Activated CD8-positive, alpha-beta memory T cell treated with anti-CD3 and anti-CD28 coated beads, Interleukin-2, amount 50 U/mL, for 48 hours (primary cell): ENCODE measurements at regions not wholly inside any gene's neighbourhood (a gene's known extent, or its start where the extent isn't known, plus 50 kb on each side); places are given as distances from the start of the nearest gene placed in this dataset.
"Not testable (repeated sequence)": the region's sequence is repeated elsewhere in the genome, so short reads cannot be mapped to it uniquely, and the experiment has no call there.

Experiments
- DNase-seq: peaks from one replicate; pipeline ENCODE4 v3.0.0-alpha.2; 2020

DNA sequence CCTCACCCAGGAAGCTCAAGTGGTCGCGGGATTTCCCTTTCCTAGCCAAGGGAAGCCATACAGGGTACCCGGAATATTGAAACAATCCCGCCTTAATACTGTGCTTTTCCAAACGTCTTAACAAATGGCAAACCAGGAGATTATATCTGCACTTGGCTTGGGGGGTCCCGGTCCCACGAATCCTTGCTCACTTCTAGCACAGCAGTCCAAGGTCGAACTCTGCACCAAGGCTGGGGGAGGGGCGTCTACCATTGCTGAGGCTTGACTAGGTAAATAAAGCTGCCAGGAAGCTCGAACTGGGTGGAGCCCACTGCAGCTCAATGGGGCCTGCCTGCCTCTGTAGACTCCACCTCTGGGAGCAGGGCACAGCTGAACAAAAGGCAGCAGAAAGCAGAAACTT is 1644.8 kb downstream of the PCDH9 start:
- DNase-seq = no peak

DNA sequence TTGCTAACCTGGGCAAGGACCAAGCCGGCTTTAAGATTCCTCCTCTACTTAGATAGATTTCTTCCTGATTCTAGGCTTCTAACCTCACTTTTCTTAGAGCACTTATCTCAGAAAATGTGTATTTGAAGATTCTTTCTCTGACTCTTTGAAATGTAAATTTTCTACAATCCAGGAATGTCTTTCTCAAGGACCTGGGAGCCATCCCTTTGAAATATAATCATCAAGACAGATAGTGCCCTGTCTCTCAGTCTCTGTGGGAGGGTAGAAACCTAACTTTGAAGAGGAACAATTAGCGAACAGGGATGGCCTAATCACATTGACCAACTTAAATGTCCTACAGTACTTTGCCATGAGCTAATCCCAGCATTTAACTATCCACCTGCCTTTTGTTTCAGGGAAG is 1646.0 kb downstream of the PCDH9 start:
- DNase-seq = no peak

DNA sequence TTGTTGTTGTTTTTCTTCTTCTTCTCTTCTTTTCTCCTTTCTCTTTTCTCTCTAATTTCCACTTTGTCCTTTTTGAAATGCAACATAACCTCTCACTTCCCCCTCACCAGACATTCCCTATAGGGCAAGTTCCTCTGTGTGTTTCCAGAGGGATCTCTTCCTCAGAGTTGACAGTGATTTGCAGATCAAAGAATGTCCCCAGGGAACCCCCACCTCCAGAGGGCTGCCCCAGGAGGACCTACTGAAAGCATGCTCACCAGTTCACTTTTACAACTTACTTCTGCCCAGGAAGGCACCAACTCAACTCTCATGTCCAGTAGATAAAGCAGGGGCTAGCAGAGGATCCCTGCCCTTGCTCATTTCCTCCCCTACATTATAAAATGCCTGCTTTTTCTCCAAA is 1648.0 kb downstream of the PCDH9 start:
- no peak for DNase-seq

DNA sequence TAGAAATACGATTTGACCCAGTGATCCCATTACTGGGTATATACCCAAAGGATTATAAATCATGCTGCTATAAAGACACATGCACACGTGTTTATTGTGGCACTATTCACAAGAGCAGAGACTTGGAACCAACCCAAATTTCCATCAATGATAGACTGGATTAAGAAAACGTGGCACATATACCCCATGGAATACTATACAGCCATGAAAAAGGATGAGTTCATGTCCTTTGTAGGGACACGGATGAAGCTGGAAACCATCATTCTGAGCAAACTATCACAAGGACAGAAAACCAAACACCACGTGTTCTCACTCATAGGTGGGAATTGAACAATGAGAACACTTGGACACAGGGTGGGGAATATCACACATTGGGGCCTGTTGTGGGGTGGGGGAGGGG is 1665.6 kb downstream of the PCDH9 start:
- not testable (repeated sequence) for DNase-seq

DNA sequence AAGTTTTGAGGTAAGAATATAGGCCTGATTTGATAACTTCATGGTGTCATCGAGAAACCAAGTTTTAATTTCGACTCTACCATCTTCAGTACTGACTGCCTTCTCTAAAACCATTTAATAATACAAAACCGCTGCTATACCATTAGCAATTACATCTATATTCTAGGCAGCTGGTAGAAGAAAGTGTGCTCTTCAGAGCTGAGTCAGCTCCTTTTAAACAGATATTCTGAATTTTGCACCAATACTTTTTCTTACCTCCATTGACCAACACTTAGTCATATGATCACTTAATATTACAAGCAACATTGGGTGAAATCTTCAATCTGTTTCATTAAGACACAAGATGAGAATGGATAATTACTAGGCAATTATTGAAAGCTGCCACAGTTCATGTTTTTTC is 1667.8 kb downstream of the PCDH9 start:
- DNase-seq = no peak

DNA sequence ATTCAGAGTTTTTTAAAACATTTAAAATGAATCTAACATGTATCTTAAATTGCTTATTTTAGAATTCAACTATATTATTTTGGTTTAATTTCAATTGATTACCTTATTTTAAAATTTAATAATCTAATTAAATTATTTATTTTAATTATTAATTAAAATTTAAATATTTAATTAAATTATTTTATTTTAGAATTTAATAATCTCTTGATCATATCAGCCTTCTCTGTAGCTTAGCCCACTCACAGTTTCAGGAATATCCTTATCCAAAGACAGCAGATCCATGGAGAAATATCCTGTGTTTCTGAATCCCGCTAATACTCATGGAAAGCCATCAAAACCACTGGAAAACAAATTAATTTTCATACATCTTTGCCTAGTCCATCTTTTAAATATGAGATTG is 1669.2 kb downstream of the PCDH9 start:
- DNase-seq = no peak

DNA sequence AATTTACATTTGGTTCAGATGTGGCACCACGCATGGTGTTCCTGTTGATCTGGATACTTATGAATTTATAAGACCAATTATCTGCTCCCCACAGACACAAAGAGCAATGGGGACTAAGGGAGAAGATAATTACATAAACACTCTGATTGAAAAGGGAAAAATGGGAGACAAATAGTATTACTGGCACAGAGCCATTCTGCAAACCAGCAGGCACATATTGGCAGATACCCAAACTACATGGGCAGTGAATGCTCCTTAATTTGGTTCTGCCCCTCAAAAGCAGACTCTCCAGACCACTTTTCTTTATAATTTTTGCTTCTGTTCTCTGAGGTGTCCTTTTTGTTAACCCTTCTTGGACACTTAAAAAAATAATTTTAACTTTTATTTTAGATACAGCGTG is 1674.2 kb downstream of the PCDH9 start:
- DNase-seq = no peak

DNA sequence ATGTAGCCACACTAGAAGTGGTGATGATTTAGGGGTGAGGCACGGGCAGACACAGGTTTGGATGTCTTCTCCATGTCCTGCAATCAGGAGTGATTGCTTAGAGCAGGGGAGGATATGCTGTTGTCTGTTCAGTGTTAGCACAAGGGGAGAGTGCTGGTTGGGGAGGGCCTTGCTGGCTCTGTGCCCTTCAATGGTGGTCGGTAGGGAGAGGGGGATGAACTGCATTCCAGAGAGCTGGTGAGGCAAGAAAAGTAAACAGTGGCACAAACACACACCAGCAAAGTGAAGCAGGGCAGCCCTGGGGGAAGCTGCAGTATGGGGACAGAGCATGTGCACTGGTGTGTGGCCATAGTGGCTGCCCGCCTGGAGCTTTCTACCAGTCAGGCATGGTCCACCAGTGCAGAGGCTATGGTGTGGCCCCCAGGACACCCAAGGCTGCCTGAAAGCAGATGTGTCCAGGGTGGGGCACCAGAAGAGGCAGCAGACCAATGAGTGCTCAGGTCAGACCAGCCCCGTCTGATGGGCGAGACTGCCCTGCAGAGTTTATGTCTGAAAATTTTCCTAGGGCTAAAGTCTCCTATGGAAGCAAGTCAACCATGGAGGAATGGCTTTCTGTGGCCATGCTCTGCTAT is 1676.9 kb downstream of the PCDH9 start:
- no peak for DNase-seq

DNA sequence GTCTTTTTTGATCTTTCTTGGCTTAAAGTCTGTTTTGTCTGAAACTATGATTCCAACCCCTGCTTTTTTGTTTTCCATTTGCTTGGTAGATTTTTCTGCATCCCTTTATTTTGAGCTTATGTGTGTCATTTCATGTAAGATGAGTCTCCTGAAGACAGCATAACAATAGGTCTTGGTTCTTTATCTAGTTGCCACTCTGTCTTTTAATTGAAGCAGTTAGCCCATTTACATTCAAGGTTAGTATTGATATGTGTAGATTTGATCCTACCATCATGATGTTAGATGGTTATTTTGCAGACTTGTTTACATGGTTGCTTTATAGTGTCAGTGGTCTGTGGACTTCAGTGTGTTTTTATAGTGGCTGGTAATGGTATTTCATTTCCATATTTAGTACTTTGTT is 1678.9 kb downstream of the PCDH9 start:
- DNase-seq = no peak

DNA sequence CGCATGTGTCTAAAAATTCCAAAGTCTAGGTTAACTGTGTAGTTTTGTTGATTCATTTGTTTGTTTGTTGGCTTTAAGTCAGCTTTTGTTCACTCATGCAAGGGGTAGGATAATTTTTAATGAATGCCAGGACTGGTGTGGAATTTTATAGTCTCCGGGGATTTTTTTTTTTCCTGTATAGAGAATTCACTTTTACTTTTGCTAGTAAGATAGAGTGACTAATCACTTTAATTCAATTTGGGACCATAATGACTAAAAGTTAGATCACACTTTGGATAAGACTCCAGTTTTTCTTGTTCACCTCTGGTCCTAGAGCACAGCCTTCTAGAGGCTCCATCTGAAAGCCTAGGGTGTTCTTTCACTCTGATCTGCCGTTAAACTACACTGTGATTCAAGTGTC is 1690.0 kb downstream of the PCDH9 start:
- DNase-seq = no peak

DNA sequence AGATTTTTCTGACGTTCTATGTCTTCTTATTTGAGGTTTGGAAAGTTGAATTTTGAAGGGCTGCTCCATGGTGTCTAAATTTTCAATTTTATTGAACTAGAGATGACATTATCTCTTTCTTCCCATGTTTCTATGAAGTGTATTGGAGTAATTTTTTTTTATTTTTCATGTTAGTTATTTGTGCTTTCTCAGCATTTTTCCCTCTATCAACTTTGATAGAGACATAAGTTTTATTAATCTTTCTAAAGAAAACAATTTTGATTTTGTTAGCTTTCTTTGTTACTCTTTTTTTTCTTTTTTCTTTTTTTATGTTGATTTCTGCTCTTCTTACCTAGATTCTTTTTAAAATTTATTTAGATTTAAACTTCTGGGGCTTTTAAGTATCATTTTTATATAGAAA is 1694.8 kb downstream of the PCDH9 start:
- DNase-seq = no peak

DNA sequence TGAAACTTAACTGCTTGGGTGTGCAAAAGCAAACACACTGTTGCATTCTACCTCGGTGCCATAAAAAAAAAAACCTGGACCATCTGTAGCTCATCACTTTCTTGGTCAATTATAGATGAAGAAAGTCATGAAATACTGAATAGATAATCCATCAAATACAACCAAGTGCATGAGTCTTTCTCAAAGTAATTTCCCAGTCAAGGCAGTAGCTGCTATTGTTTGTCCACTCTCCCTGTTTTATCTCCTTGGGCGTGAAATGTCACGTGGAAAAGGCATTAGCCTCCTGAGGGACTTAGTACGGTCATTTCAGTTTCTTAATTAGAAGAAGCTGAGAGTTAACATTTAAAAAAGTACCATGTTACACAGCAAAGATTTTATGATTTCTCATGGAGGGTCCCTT is 1697.9 kb downstream of the PCDH9 start:
- DNase-seq = no peak

DNA sequence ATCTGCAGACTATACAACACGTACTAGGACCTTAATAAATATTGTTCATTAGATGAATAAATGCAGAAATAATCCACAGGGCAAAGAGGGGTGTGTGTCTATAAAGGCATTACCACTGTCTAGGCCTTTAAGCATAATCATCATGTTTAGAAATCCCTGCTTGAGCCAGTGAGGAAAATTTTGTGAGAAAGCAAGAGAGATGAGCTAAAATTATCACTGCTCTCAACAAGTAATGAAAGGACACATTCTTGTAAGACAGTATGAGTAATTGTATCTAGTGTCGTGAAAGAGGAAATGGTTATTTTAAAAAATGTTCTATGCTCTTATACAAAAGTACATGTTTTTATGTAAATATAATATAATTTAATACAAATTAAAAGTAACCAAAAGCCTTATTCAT is 1699.4 kb downstream of the PCDH9 start:
- DNase-seq = no peak

DNA sequence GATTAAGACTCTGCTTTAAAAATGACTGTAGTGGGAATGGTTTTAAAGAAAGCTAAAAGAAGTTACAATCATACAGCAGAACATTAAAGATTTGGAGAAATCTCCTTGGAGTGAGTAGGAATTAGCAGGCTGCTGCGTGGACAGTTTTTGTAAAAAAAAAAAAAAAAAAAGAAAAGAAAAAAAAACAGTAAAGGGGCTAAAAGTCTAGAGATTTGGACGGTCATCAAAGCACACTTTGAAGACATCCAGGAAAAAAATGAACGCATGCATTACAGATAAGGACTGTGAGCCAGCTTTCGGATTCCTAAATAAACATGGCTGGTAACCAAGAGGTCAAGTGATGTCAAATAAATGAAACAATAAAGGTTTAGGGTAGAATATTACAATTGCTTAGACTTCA is 1700.6 kb downstream of the PCDH9 start:
- DNase-seq = no peak

DNA sequence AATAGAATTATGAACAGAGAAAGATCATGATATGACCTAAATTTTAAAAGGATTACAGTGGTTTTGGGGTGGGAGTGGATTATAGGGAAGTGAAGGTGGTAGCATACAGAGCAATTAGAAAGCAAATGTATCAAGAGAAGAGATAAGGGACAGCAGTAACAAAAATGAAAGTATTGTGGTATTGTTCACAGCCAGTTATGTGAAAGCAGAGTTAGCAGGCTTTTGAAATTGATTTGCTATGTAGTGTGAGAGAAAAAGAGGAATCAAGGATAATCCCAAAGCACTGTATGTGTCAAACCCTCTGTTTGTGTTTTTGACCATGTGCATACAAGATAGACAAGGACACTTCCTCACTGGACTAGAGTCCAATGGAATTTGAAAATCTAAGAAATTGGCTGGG is 1721.4 kb downstream of the PCDH9 start:
- no peak for DNase-seq

DNA sequence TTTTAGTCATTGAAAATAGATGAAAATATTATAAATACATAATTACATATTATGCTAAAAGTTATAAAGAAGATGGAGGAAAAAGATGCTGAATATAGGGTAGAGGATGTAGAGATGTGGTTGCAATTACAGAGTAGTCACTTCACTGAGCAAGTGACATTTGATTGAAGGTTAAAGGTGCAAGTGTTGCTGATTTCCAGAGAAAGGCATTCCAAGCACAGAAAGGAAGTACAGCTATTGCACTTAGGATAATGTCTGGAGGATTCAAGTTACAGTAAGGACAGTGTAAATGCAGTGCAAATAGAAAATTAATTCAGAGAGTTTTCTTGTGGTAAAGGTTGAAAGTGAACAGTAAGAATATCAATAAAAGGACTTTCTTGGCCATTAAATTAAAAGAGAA is 1721.8 kb downstream of the PCDH9 start:
- DNase-seq = no peak

DNA sequence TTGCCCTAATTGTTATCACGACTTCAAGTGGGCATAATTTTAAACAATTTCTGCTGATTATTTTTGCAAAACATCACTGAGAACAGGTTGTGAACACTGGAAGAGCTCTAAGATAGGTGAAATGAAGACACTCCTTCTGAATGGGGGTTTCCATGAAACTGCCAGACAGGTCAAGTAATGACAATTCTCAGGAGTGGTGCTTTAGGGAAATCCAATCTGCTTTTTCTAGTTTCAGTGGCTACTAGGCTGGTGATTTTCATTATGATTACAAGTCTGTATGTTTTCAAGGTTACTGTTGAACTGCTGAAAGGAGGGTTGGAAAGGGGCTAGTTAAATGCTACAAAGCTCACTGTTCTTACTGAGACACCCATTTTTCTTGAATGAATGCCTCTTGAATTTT is 1724.2 kb downstream of the PCDH9 start:
- DNase-seq = no peak

DNA sequence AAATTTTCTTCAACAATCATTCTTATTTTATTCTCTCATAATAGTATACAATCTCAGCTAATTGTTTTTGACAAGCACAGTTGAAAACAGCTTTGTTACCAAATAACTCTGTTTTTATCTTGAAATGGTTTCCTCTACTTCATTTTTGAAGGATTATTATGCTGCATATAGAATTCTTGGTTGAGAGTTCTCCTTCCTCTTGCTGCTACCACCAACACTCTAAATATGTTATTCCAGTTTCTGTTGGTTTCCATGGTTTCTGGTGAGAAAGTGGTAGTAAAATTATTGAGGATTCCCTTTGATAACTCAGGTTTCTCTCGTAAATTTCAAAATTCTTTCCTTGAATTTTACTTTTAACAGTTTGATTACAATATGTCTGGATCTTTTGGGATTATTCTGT is 1725.9 kb downstream of the PCDH9 start:
- DNase-seq = no peak

DNA sequence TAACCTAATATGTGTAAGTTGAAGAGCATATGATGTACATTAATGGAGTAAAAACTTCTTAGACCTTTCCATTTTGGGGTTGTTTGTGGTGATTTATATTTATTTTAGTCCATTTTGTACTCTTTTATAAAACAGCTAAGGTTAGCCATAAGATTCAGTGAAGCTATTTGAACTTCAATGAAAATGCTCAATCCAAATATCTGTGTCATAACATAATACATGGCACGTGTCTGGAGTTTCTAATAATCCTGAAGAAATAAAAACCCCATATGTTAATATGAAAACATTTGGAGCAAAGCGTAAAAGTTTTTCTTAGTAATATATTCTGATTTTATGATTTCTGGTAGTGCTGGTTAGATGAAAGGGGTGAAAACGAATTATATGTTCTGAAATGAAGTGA is 1729.7 kb downstream of the PCDH9 start:
- DNase-seq = no peak

DNA sequence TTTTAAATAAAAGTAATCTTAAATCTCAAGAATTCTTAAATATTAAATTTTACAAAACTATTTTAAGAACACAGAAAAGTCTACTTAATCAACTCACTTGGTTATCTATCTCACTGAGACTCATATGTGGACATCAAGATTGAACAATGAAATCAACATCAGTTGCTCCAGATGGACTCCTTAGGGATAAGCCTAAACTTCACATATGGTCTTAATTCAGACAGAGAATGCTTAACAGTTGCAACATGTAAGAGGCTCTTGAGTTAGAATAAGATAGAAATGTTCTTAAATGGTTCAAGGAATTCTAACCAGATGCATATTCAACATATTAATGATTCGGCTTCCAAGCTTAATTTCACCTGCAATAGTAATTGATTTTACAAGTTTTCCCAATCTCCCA is 1730.9 kb downstream of the PCDH9 start:
- no peak for DNase-seq

DNA sequence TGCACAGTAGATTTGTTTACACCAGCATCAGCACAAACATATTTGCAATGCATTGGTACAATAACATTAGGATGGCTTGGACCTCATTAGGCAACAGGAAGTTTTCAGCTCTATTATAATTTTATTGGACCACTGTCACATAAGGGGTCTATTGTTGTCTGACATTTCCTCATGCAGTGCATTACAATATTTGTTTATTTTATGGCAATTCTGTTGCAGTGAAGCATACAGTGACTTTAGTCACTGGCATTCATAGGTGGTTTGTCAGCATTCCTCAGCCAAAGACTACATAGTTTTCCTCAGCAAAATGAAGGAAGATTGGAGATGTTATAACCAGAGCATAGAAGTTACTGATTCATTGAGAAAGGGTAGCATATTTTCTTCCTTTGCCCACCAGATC is 1732.9 kb downstream of the PCDH9 start:
- DNase-seq = no peak

DNA sequence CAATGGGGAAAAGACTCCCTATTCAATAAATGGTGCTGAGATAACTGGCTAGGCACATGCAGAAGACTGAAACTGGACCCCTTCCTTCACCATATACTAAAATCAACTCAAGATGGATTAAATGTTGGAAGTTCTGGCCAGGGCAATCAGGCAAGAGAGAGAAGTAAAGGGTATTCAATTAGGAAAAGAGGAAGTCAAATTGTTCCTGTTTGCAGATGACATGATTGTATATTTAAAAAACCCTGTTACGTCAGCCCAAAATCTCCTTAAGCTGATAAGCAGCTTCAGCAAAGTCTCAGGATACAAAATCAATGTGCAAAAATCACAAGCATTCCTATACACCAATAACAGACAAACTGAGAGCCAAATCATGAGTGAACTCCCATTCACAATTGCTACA is 1739.4 kb downstream of the PCDH9 start:
- not testable (repeated sequence) for DNase-seq

DNA sequence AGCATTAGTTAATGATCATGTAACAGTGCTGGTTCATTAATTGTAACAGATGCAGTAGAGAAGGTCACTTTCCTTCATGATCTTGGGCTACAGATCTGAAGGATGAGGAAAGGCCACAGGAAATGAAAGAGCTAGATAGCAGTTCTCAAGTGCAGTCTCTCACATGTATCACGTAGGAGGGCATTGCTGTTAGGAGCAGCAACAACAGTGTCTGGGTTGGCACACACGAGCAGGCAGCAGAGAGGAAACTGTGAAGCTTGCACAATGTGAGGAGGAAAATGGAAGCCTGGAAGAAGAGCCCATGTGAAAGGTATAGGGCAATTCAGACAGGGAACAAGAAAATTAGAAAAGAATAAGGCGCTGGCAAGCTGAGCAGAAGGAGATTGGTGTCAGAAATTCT is 1741.5 kb downstream of the PCDH9 start:
- DNase-seq = no peak

DNA sequence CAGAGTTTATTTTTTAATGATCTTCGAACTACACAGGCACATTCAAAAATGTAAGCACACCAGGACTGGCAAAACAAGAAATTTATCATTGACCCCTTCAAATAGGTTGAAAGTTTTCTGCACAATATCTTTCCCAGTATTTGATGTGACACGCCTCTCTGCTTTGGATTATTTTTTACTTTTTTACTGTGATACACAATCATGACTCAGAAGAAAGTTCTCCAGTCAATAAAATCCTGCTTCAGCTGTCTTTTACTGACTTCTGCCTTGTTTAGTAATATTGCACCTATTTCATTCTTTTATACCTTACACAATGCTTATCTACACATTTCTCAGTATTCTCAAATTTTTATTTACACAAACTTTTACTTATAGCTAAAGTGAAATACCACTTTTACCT is 1750.4 kb downstream of the PCDH9 start:
- DNase-seq = no peak

DNA sequence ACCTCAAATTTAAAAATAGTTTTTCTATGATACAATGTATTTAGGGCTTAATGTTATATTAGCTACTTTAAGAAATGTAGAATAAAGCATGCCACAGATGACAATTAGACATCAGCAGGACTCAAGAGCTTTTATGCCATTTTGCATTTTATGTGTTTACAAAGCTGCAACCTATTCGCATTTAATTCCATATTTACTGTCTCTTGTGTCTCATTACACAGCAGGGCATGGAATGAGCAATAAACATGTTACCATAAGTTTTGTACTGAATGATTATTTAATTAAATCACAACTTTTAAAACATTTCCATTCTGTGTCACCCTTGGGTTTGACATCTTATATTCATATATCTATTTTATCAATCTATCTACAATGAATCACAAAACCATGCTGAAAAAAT is 1756.9 kb downstream of the PCDH9 start:
- no peak for DNase-seq

DNA sequence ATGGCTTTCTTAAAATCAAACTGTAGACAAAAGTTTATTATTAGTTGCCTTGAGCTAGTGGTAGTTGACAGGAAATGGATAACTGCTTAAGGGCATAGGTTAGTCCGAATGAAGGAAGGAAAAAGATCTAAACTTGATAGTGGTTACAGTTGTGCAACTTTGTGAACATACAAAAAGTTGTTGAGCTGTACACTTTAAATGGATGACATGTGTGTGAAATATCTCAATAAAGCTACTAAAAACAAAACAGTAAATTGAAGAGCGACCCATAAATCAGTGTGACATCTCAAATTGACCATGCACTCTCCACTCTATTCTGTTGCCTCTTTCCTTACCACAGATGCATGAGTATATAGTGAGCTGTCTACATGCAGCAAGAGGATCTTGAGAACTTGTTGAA is 1757.8 kb downstream of the PCDH9 start:
- DNase-seq = no peak
